ENCODE measurements at regions not wholly inside any gene's neighbourhood (a gene's known extent, or its start where the extent isn't known, plus 50 kb on each side); places are given as distances from the start of the nearest gene placed in this dataset.

DNA sequence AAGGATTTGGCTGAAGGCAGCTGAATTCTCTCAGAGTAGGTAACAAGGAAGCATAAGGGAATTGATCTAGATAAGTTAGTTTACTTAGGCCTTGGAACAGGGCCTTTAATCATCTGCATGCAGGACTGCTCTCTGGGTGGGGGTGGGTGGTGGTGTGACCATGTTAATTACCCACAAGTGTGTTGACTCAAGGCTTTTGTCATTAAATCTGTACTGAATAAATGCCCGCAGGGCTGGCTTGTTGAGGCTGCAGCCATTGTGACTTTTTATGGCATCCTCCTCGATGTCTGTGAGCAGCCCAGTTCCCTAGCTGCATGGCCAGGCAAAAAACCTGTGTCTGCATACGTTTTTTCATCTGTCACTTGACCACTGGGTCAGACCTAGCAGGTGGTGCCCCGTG lies 63.5 kb upstream of the ASCC3 start:
- FAIRE-seq (no peak), DNase-seq (ENCODE audit: insufficient read length, low spot score) (no peak)

DNA sequence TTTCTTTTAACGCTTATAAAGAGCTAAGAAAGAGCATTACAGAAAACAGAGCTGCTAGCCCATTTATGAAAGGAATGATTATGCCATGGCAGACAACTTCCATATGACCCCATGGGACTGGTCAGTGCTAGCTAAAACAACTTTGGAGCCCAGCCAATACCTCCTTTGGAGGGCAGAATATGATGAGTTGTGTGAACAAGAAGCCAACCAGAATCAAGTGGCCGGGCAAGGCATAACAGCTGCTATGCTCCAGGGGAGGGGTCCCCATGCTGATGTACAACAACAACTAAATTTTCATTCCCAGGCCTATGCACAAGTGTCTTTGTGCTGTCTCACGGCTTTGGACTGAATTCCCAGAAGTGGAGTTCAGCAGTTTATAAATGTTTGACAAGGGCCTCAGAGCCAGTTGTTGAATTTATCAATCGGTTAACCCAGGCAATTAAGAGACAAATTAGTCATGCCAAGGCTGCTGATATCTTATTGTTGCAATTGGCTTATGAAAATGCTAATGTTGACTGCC lies 65.0 kb upstream of the ASCC3 start:
- DNase-seq (ENCODE audit: insufficient read length, low spot score) (no peak), FAIRE-seq (no peak)

DNA sequence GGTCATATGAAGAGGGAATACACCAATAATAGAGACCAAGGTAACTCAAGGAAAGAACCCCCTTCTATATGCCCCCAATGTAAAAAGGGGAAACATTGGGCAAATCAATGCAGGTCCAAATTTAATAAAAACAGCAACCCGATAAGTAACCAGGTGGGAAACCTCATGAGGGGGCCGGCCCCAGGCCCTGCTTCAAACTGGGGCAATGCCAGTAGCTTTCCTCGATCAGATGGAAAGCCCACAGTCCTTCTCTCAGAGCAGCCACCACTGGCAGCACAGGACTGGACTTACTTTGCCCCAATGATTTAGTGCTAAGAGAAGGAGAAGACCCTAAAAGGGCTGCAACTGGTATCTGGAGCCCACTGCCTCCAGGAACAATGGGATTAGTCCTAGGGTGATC lies 65.6 kb upstream of the ASCC3 start:
- FAIRE-seq (no peak), DNase-seq (ENCODE audit: insufficient read length, low spot score) (no peak)

DNA sequence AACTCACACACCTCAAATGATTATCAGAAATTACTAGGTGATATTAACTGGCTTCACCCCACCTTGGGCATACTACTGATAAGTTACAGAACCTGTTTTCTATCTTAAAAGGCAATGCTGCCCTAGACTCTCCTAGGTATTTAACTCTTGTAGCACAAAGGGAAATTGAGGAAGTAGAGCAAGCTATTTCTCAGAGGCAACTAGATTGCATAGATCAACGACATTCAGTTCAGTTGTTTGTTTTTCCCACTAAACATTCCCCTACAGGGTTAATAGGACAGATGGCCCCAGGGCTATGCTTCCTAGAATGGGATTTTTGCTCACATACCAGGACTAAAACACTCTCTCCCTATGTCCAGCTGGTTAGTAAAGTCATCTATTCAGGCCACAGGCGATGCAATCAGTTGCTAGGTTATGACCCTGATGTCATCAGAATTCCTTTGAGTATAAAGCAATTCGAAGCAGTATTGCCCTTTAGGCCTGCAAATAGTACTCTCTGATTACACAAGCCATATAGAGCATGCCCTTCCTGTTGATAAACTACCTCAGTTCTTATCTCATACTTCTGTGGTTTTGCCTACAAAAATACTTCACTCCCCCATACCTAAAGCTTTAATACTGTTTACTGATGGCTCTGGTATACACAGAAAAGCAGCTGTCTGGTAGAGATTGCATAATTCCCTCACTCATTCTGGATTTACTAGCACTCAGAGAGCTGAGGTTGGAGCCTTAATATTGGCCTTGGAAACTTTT lies 67.4 kb upstream of the ASCC3 start:
- no peak for FAIRE-seq
- DNase-seq (ENCODE audit: insufficient read length, low spot score) = no peak

DNA sequence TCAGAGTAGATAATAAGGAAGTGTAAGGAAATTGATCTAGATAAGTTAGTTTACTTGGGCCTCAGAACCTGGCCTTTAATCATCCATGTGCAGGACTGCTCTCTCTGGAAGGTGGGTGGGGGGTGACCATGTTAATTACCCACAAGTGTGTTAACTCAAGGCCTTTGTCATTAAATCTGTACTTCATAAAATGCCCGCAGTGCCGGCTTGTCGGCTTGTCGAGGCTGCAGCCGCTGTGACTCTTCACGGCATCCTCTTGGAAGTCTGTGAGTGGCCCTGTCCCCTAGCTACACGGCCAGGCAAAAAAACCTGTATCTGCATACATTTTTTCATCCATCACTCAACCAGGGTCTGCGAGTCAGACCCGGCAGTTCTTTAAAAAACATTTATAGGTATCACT lies 70.9 kb upstream of the ASCC3 start:
- no peak for FAIRE-seq
- DNase-seq (ENCODE audit: insufficient read length, low spot score) = no peak

DNA sequence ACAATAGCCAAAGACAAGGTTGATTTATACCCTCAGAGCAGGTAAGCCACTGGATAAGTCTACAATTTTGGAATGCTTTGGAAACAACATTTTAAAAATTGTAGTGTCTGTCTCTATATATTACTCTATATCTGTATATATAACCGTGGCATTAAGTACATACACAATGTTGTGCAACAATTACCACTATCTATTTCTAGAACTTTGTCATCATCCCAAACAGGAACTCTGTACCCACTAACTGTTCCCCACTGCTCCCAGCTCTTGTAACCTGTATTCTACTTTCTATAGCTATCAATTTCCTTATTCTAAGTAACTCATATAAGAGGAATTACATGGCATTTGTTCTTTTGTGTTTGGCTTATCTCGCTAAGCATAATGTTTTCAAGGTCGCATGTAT lies 78.2 kb upstream of the ASCC3 start:
- DNase-seq (ENCODE audit: insufficient read length, low spot score) (no peak), FAIRE-seq (no peak)

DNA sequence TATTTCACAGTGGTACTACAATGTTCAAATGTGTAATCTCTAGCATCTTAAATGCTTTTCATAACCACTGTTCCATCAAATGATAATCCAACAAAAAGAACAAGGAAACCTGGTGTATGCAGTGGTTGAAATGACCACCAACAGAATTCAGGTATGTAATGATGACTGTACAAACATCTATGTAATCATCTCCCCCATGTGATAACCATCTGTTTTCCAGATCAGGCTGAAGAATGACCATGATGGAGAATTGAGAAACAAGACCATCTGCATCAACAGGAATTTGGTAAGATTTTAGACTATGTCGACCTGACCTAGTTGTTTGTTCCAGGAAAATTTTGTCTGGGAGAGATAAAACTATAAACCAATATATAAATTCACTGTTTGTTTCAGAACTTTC lies 81.3 kb upstream of the ASCC3 start:
- DNase-seq (ENCODE audit: insufficient read length, low spot score) (no peak), FAIRE-seq (no peak)

DNA sequence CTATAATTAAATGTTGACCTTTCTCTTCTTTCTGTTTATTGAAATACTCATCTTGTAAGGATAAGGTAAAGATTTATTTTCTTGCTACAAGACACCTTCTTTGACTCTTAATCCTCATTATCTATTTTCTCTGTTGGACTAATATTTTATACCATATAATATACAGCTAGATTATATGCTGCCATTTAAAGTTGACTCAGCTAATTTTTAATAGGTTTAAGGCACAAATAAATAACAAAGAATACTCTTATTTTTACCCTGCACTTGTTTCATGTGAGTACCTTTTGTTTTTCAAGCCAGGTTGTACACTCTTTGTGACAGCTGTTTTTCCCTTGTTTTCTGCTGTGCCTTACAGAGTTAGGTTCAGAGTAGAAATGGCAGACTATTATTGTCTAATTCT lies 83.9 kb upstream of the ASCC3 start:
- FAIRE-seq (no peak), DNase-seq (ENCODE audit: insufficient read length, low spot score) (no peak)

DNA sequence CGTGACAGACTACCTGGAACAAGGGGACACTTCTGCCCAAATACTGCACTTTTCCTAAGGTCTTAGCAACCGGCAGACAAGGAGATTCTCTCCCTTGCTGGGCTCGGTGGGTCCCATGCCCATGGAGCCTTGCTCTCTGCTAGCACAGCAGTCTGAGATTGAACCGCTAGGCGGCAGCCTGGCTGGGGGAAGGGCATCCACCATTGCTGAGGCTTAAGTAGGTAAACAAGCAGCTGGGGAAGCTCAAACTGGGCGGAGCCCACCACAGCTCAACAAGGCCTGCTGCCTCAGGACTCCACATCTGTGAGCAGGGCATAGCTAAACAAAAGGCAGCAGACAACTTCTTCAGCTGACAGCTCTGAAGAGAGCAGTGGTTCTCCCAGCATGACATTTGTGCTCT lies 87.8 kb upstream of the ASCC3 start:
- FAIRE-seq (no peak), DNase-seq (ENCODE audit: insufficient read length, low spot score) (no peak)

DNA sequence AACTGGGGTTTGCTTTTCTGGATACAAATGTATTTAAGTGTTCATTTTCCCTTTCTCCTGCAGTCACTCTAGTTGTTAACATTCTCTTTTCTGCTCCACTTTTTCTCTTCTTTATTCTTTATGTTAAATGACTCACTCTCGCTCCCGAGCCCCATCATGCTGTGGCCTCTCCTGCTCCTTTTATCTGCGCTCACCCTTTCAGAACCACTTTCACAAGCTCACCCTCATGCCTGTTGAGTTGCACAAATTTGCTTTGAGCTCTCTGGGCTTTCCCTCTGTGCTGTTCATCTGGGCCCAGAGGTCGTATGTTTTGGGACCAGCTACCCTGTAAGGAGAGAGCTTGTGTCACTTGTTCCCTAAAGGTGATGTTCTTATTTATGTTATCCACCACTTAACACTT lies 98.1 kb upstream of the ASCC3 start:
- FAIRE-seq (no peak), DNase-seq (ENCODE audit: insufficient read length, low spot score) (no peak)

DNA sequence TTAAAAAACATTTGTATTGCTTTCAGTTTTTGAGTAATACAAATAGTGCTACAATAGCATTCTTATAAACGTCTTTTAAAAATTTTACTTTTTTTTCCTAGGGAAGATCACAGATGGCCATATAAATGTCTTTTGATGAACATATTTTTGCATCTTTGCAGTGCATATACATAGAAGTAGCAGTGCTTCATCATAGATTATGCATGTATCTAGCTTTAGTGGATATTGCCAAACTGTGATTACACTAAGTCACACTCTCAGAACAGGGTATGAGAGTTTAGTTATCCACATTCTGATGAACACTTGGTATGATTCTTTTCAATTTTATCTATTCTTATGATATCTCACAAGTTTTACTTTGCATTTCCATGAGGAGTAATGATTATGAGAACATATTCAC lies 99.8 kb upstream of the ASCC3 start:
- FAIRE-seq (no peak), DNase-seq (ENCODE audit: insufficient read length, low spot score) (no peak)

DNA sequence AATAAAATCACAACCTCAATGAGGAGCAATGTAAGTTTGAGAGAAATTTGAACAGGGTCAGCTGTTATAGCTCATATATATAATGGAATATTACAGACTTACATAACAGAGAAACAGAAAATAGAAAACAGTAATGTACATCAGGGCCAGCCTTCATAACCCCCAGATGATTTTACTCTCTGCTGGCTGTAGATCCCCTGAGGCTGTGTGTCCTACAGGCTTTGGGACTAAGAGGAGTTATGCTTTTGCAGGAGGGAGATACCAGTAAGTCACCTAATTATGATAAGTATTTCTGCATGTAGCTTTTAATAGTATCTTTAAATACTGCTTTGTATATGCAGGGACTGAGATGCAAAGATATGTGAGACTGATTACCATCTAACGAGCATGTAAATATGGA lies 105.8 kb upstream of the ASCC3 start:
- no peak for DNase-seq (ENCODE audit: insufficient read length, low spot score)
- FAIRE-seq = no peak

DNA sequence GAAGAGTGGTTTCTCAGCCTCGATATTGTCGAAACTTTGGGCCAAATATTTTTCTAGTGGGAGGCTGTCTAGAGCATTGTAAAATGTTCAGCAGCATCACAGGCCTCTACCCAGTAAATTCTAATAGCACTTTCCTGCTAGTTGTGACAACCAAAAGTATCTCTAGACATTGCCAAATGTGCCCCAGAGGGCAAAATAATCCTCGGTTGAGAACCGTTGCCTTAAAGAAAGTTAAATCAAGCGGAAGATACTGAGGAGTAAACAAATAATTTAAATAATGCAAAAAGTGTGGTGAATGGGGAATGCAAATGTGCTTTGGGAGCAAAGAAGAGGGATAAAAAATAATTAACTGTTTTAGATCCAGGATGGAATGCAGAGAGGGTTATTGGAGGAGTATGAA lies 106.4 kb upstream of the ASCC3 start:
- FAIRE-seq (no peak), DNase-seq (ENCODE audit: insufficient read length, low spot score) (no peak)

DNA sequence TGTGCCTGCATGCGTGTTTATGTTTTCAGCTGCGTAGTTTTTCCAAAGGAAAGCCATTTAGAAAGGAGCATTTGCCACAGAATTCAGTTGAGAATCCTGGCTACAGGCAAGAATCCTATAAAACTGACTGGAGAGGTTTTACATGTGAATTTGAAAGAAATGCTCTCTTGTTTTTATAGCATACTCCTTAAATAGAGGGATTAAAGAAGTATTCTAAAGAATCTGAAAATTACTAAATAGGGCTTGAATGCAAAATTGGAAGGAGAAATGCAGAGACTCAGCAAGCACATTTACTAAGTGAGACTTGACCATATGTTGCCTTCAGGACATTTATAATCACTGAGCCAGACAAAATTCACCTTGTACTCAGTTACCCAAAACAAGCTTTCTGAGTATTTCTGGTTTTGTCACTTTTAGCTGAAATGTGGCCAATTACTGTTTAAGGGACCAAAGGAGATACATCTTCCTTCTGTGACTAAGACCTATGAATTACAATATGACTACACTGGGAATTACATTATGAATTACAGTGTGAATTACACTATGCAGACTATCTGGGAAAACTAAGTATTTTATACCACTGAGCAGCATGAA lies 107.4 kb upstream of the ASCC3 start:
- DNase-seq (ENCODE audit: insufficient read length, low spot score) (no peak), FAIRE-seq (no peak)

DNA sequence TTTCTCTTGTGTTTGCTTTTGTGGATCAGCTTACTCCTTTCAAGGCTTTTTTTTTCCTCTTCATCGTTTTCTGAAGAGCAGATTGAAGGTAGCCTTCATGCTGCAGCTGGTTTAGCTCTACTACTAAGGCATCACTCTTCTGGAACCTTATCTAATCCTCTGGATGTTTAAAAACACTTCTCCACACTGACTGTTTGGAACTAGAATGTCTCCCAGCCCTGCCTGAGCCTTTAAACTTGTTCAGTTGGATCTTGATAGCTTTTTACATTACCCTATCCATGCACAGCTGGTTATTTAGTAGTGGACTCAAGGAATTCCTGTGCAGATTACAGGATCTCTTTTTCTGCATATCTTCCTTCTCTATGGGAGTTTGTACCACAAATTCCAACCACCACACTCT lies 108.9 kb upstream of the ASCC3 start:
- DNase-seq (ENCODE audit: insufficient read length, low spot score) (no peak), FAIRE-seq (no peak)

DNA sequence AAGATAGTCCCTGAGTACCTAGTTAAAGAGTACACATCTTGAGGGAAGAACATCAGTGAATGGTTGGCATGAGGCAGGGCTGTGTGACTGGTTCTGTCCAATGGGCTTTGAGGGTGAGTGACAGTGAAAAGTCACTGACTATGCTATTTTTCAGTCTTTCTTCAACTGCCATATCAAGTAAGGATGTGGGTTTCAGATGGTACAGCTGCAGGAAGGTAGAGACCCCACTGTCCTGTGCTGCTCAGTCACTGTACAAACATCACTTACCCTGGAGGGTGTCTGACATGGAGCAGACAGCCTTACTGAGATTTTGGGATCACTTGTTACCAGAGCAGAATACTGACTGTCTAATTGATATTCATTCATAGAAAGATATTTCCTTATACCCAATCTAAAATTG lies 115.3 kb upstream of the ASCC3 start:
- FAIRE-seq = no peak

DNA sequence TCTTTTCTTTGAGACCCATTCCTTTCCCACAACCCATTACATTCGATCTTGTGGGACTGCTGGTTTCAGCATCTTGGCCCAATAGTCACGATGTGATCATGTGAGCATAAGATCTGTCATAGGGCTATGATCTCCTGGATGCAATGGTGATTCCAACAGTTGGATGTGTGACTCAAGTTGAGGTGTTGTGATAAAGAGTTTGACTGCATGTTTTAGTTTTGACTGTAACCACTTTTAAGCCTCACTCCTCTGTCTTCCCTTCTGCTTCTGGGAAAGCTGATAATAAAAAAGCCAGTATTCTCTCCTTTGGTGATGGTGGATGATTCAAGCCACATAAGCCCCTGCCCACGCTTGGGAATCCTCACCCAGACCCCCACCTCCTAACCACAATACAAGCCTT lies 117.0 kb upstream of the ASCC3 start:
- FAIRE-seq (no peak), DNase-seq (ENCODE audit: insufficient read length, low spot score) (no peak)

More for the DNA sequence above, 115.3 kb upstream of the ASCC3 start:
- no peak for DNase-seq (ENCODE audit: insufficient read length, low spot score)

DNA sequence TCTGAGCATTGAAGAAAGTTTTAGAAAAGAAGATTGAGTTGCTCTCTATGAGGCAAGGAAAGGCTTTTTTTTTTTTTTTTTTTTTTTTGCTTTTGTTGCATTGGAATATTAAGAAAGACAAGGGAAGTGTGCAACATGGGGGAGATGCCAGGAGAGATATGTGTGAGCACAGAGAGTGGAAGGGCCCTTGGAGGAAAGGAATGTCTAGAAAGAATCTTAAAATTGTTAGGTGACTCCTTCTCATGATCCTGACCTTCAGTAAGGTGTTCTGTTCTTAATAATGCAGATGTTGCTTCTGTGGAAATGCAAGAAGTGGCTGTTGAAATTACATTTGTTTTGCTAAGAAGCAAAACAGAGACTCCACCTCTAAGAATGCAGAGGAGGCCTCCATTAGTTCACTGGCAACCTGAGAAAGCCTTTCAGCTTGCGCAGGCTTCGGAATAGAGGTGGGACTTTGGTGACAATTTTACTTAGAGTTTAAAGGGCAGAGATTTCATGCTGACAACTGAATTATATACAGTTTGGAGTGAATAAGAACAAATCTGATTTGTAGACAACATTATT lies 118.0 kb upstream of the ASCC3 start:
- FAIRE-seq (no peak), DNase-seq (ENCODE audit: insufficient read length, low spot score) (no peak)

DNA sequence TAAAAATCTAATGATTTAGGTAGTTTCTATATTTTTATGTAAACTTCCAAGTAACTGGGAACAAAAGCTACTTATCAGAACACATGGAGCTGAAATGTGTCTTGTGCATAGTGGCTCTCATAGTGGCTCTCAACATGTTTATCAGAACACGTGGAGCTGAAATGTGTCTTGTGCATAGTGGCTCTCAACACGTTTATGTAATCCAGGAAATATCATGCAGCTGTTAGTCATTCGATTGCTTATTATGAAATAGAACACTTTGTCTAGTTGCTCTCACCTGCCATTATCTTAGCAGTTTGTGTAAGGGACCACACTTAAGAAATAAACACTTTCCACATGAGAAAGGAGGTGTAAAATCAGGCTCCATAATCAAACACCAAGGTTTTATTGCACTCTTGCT lies 119.2 kb upstream of the ASCC3 start:
- DNase-seq (ENCODE audit: insufficient read length, low spot score) (no peak), FAIRE-seq (no peak)

DNA sequence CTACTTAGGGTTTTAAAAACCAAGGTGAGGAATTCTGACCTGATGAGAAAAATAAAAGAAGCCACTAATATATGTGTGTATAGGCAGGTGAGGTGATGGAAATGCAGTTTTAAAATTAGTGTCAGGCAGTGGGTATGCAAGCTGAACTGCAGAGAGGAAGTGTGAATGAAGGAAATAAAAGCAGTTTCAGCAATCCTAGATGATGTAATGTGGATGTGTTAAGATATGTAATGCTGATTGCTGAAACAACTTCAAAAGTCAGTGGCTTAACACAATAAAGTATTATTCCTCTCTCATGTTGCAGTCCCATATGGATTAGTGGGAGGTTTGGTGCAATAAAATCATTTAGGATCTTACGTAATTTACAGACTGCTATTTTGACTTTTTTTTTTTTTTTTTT lies 119.9 kb upstream of the ASCC3 start:
- DNase-seq (ENCODE audit: insufficient read length, low spot score) = no peak
- no peak for FAIRE-seq

DNA sequence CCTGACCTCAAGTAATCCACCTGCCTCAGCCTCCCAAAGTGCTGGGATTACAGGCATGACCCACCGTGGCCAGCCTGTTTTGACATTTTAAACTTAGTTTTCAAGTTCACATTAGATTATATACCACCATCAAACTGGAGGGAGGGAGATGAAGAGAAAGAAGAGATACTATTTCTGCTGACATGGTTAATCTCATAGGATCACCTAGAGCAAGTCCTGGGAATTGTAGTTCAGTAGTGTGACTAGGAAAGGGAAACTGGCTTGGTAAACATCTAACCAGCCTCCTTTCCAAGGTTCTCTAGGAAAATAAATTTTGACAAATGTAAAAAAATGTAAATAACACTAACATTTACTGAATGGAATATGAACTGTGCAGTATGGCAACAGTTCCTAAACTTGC lies 120.5 kb upstream of the ASCC3 start:
- no peak for FAIRE-seq
- DNase-seq (ENCODE audit: insufficient read length, low spot score) = no peak

DNA sequence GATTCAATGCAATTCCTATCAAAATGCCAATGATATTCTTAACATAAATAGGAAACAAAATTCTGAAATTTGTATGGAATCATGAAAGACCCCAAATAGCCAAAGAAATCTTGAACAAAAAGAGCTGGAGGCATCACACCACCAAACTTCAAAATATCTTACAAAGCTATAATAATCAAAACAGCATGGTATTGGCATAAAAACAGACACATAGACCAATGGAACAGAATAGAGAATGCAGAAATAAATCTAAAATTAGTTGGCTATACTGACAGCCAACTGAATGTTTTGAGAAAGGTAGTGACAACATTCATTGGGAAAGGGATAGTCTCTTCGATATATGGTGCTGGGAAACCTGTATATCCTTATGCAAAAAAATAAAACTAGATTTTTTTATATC lies 121.9 kb upstream of the ASCC3 start:
- FAIRE-seq (no peak), DNase-seq (ENCODE audit: insufficient read length, low spot score) (no peak)

Data from HTR-8/SVneo (cell line).